GM19035 (cell line): ENCODE measurements at regions not wholly inside any gene's neighbourhood (a gene's known extent, or its start where the extent isn't known, plus 50 kb on each side); places are given as distances from the start of the nearest gene placed in this dataset.

Experiments
- ATAC-seq: cut with Tn5 transposase; IDR thresholded peaks from one replicate; pipeline ENCODE4 v1.9.1; 2021; ENCODE audit not compliant: unreplicated experiment

DNA sequence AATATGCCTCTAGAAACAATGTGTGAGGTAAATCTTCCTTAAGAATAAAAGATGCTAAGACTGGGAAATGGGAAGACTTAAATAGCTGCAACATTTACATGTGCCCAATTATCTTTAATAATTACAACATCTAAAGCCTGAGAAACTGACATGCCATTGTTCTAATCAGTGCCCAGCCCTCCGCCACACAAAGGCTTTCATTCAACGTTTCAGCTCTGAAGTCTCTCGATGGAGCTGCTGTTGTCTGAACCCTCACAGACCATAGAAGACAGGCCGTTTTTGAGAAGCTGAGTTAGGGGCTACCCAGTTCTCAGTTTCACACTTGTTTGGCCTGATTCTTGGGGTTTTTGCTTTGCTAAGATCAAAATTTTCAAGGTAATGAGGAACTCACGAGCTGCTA is 315.4 kb upstream of the CHST9 start:
- no peak for ATAC-seq

DNA sequence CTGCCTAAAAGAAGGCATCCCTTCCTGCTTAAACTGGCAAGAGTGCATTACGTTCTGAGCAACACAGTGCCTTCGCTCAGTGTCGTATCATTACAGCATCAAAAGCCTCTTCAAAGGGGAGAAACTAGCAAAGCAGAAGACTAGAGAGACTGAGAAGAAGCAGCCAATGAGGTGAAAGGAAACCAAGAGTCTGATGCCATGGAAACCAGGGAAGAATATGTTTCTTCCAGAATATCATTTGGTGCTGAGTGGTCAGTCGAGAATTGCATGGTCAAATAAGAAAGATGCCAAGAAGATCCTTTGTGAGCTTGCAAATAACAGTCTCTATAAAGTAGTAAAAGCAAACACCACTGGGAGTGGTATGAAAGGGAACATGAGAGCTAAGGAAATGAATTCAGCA is 312.1 kb upstream of the CHST9 start:
- ATAC-seq, result no peak

DNA sequence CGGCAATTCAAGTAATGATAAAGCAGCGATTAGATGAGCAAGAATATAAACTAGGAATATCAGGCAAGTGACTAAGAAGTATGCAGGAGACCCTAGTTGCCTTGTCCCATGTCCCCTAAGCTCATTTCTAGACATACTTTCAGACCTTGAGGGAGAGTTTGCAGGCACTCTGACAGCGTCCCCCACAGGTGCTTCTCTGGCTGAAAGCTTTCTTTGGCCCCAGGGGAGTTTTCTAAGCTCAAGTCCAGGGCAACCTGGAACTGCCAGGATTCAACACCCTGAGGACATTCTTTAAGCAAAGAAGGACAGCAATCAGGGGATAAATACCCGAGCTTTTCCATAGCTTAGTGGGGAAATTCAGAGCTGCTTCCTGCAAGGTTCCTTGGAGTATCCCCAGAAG is 308.1 kb upstream of the CHST9 start:
- ATAC-seq, result no peak

DNA sequence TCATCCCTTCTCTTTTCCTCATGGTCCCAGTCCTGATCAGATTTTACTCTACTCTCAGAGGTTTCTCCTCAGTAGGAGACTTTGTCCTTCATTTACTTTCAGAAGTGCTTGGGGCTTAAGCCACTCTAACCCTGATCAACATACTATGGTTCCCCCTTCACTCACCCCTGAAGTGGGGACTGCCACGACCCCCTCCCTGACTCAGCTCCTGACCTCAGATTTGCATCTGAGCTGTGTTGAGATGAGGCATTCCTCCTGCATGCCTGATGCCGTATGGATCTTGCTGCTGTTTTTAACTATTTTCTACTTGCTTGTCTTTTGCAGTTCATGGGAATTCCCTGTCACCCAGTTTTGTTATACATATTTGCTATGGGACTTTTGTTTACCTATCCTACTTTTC is 306.7 kb upstream of the CHST9 start:
- no peak for ATAC-seq

DNA sequence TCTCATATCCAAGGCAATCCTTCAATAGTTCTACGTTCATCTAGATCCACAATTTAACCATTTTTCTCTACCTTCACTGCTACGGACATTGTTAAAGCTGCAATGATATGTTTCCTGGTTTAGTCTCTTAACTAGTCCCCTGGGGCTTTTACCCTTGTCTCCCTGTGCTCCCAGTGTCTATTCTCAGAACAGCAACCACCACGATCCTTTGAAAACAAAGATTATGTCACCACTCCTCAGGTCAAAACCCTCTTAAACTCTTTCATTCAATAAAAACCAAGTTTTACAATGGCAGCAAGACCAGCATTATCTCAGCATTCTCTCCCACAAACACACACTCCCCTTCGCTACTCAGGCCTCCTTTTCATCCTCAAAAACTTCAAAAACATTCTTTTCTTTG is 298.2 kb upstream of the CHST9 start:
- ATAC-seq, result no peak

DNA sequence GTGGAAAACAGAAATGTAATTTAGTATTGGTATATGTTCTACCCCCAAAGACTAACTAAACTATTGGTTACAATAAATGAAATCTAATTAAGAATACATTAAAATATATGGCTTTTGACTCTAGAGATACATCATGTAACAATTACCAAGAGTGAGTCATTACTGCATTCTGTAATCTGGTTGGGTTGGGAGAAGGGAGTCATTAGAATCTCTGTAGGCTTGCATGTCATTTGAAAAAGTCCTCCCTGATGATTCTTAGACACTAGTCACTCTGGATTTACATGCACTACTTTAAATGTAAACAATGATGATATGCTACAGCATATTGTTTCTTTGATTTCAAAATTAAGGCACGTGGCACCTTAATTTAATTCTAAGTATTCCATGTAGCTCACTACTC is 293.4 kb upstream of the CHST9 start:
- no peak for ATAC-seq

DNA sequence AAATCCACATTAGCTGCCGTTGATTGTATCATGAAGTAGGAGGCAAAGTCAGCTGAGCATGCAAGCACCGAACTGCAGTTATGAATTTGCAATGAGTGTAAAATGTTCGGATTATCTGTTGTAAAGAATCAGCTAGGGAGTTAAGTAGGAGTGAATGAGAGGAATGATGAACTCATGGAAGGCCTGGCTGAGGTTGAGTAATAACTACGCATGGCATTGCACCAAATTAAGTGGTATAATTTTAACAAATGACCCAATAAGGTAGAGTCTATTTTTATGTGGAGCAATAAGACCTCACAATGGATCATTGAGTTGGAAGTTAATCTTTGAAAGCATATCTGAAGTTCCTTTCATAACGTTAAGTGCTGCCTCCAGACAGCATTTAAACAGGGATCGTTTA is 288.2 kb upstream of the CHST9 start:
- ATAC-seq, result no peak

DNA sequence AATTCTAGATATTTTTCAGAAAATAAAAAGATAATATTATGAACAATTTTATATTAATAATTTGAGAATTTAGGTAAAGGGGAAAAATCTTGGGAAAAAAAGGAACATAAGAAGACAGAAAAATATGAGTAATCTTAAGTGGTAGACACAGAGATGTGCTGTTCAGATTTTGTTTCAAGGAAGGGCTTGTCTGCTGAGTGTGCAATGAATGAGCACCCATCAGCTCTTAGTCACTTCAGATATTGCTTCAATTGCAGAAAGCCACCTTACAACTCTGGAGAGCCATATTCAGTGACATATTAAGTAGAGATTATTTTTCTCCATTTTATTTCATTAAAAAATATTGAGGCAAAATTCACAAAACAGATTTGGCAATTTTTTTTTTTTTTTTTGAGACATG is 282.0 kb upstream of the CHST9 start:
- ATAC-seq, result no peak

DNA sequence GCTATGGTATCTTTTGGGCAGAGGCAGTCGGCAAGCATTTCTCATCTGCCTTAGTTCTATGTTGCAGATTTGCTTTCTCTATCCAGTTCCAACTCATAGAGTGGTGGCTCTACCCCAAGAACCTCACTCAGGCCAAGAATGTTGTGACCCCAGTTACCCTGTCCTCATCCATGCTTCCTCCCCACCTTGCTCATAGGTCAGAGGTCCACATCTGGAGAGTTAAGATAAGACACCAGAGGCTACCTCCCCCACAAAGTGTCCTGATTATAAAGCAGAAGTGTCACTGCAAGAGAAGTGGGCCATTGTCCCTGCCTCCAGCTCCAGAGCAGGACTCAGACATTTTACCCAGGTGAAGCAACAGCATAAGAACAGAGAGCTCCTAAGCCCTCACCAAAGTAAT is 276.8 kb upstream of the CHST9 start:
- ATAC-seq, result no peak

DNA sequence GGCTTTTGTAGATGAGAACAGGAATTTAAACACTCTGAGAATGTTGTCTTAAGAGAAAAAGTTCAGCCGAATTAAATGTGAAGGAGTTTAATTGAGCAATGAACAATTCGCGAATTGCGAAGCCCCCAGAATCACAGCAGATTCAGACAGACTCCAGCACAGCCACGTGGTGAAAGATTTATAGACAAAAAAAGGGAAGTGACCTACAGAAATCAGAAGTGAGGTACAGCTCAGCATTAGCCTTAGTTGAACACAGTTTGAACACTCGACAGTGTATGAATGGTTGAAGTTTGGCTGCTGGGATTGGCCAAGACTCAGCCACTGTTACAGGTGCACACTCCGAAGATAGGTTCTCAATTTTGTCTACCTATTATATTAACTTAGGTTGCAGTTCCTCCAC is 264.0 kb upstream of the CHST9 start:
- no peak for ATAC-seq

DNA sequence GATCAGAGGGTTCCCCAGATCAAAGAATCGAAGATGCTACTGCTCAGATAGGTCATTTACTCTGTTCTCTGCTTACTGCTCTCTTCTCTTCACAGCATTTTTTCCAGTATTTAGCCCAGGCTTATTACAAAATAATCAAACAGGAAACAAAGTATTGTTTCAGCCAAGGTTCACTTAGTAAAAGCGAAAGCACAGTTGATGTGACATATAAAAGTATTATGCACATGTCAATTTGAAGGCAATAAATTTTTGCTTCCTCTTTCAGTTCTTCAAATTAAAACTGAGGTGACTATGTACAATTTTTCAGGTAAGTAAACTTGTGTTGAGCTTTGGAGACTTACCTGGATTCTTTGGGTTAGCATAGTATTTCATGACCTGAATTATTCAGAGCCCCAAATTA is 262.8 kb upstream of the CHST9 start:
- no peak for ATAC-seq

DNA sequence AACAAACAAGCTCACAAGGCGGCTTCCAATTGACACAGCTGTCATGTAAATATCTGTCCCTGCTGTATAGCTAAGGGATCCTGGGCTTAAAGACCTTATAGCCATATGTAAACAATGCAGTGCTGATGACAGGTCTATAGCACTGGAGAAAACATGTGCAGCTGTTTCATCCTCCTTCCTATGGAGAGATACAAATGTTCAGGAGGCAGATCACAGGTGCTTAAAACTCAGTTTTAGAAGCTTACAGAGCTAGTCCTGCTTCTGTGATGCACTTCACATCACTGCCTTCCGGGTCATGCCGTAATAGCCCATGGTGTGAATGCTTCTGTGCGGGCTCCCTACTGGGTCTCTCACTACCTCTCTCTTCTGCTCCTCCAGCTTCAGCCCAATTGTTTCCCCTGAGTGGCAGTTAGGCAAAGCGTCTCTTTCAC is 262.4 kb upstream of the CHST9 start:
- no peak for ATAC-seq

DNA sequence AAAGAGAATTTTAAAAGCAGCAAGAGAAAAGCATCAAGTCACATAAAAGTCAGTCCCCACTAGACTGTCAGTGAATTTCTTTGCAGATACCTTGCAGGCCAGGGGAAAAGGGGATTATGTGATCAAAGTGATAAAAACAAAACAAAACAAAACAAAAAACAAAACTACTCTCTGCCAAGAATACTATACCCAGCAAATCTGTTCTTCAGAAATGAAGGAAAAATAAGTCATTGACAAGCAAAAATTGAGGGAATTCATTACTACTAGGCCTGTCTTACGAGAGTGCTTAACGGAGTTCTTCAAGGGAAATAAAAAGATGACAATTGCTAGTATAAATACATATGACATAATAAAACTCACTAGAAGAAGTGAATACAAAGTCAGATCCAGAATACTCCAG is 245.5 kb upstream of the CHST9 start:
- ATAC-seq, result no peak

DNA sequence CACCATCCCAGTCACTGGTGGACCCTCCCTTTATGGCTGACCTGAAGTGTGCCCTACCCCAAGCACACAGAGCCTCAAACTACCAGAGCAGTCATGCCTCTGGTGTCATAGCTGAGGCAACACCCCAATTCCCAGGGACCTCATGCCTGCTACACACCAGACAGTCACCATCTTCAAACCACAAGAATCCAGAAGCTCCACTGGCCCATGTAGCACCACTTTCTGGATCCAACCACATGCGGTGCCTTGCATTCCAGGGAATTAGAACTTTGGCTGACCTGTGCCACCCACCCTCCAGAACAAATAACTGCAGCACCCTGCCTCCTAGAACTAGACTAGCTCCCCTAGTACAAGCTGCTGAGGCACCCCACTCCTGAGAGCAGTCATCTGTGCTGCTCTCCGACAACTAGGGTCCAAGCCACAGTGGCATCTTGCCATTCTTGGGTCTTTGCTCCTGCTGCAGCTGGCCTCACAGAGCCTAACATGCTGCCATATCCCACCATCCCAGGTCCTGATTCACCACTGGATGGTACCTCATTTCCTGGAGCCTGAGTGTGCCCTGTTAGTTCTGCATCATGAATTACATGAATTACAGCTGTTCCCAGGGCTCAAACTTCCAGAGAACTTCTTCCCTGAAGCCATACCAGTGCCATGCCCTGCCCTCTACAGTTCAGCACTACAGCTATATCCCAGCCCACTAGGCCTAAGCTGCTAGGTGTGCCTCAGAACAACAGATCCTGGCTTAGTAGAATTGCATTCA is 243.8 kb upstream of the CHST9 start:
- no peak for ATAC-seq

DNA sequence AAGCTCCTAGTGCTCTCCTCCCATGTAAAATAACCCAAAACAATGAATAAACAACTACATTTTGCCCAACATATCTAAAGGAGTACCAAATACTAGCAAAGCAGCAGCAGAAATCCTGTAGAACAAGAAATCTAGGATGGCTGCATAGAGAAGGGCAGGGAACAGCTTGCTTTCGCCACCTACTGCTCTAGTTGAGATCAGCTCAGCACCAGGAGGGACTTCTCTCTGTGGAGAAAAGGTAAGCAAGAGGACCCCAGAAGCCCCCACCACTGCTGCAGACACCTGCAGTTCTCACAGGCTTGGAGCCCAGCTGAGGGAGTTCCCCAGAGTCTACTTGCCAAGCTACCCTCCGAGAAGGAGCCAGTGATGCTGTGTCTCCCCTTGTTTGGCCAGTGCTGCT is 243.0 kb upstream of the CHST9 start:
- ATAC-seq, result no peak

DNA sequence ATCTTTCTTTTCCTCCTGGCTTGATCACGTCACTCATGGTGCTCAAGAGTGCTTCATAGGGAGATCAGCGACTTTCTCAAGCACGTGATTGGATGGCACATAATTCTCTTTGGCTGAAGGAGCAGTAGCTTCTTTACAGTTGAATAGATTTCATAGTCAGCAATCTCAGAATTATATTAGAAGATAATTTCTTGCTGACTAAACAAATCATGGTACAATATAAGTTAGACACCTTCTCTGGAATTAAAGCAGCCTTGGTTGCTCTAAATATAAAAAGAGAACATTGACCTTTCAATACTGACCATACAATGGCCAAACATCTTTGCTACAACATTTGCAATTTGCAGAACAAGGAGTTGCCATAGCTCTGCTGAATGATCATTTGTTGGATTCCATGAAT is 238.5 kb upstream of the CHST9 start:
- ATAC-seq, result no peak

DNA sequence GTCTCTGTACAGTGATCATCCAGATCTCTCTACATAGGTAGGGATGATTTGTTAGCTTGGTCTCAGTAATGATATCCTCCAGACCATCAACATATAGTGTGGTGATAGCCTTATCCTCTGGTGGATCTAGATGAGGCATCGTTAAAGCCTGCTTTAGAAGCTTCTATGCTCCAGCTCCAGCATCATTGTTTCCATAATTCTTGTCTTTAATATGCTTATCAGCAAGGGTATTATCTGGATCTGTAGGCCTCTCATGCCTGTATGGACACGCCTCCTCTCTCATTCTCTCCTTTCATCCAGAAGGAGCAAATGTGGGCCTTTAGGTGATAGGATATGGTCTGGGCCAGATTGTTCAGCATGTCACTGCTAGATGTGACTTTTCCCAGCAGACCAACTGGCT is 234.5 kb upstream of the CHST9 start:
- ATAC-seq, result no peak

DNA sequence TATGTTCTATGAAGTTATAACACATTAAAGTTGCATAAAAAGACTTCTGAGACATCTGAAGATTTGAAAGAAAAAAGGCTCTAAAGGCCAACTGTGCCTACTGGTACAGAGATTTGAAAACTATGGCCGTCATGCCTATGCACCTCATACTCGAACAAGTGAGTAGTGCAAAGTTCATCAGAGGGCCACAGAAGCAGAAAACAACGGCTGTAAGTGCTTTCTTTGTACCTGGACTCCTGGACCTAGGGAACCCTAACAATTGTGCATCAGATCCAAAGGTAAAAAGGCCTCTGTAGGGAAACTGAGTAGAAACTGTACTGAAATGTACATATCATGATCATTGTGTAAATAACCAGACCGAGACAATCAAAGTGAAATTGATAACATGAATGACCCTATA is 230.4 kb upstream of the CHST9 start:
- ATAC-seq, result no peak

DNA sequence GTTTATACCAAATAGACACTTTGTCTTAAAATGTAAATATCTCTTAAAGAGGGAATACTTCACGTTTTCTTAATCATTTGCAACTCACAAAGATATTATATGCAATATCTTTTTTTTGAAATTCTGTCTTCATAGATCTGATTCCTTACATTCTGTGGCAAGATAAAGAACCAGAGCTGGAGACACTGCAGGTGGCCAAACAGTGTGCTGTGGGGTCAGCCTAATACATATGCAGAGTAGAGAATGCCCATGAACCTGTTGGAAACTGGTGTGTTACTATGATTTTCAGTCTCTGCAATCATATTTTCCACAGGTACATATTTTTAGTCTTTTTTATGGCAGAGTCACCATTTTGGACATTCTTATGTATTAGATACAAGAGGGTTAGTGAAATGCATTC is 229.6 kb upstream of the CHST9 start:
- no peak for ATAC-seq

DNA sequence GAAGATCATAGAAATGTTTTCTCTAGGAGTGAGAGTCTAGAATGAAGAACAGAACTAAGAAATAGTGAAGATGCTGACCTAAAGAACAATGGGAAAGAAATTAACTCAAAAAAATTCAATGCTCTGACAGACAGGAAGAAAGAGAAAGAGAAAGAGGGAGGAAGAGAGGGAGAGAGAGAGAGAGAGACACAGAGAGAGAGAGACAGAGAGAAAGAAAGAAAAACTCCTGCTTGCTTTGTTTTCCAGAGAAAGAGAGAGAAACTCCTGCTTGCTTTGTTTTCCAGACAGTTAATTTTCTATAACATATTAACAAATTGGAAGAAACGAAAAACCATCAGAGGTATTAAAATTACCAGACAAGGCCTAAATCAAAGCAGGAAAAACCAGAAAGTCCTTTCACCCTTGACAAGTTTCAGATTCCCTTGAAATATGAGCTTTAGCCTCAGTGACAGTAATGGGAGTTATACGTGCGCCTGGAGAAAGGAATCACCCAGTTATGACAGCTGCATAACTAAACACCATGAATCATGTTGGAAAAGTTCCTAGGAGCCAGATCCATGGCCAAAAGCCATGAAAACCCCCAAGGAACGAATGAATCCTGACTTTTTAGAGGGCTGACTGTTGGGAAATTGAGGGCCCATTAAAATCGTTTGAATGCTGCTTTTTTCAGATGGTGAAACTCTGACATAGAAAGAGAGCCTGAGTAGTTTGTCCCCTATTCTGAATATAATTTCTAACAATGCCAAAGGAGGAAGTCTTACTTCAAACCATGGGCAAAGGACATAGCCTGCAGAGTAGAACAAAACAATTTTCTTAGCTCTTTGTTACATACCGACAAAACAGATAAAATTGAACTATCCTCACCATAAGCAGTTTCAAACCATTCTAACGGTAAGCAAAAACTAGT is 228.6 kb upstream of the CHST9 start:
- ATAC-seq, result no peak

DNA sequence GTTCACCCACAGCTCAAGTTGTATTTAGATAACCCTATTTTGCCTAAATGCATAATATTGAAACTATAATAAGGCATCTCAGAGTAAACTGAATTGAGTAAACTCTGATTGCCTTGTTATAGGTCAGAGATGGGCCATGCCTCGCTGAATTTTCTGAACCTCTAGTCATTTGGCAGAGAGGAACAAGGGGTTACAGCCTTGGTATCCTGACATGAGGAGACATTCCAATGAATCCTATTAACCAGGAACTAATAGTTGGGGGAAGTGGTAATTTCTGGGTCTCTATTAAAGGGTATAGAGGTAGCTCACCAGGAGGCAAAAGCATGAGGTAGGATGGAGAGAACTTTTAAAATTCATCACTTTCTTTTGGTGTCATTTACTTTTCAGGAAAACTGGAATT is 227.4 kb upstream of the CHST9 start:
- no peak for ATAC-seq

DNA sequence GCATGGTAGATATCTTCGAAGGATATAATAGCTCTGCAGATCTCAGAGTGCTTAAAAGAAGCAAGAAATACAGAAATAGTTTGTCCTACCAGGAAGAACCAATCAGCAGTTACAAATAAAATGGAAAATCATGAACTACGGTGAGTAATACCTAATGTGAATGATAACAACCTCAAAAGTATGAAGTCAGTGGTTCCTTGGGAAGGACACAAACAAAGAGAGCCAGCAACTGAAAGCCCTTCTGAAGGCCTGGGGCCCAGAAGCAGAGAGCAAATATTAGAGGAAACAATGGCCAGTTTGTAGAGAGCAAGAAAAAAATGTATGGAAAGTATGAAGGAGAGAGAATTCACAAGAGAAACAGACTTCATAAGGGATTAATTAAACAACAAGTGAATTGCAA is 226.8 kb upstream of the CHST9 start:
- no peak for ATAC-seq
